ENCODE measurements at regions not wholly inside any gene's neighbourhood (a gene's known extent, or its start where the extent isn't known, plus 50 kb on each side); places are given as distances from the start of the nearest gene placed in this dataset.

GRCh38 chr11:105193260-105193659, 53.7 kb upstream of the CARD18 start:
- TF ChIP-seq CTCF (IDR thresholded peaks at IDR 0.05) (no peak), POLR2A (IDR thresholded peaks at IDR 0.05) (no peak)
